ENCODE measurements at regions not wholly inside any gene's neighbourhood (a gene's known extent, or its start where the extent isn't known, plus 50 kb on each side); places are given as distances from the start of the nearest gene placed in this dataset.
"Not testable (repeated sequence)": the region's sequence is repeated elsewhere in the genome, so short reads cannot be mapped to it uniquely, and the experiment has no call there.

DNA sequence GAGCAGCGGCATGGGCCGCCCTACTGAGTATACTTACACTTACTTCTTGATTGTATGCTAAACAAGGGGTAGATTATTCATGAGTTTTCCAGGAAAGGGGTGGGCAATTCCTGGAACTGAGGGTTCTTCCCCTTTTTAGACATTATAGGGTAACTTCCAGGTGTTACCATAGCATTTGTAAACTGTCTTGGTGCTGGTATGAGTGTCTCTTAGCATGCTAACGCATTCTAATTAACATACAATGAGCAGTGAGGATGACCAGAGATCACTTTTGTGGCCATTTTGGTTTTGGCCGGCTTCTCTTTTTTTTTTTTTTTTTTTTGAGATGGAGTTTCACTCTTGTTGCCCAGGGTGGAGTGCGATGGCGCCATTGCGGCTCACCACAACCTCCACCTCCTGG, 491.8 kb upstream of the AUTS2 start:
- H3K27ac ChIP-seq (ENCODE audit: insufficient read depth, low read length); intact Hi-C loops (cut with micrococcal nuclease); POLR2A ChIA-PET (ENCODE audit: unreplicated experiment); H3K4ac ChIP-seq (ENCODE audit: low read depth, low read length); BruUV-seq (replicated peaks); H2BK120ac ChIP-seq (ENCODE audit: low read depth, low read length); H4K20me1 ChIP-seq (ENCODE audit: insufficient read depth, low read length); in situ Hi-C loops (cut with MboI; ENCODE audit: low sequenced_read_pairs); H2BK15ac ChIP-seq (ENCODE audit: low read depth, low read length); H4K91ac ChIP-seq (ENCODE audit: insufficient read depth, low read depth, low read length); H4K8ac ChIP-seq (ENCODE audit: low read depth in 2 of 2, low read length in 2 of 2); H3K9ac ChIP-seq (ENCODE audit: low read depth, low read length); H2AK9ac ChIP-seq (replicated peaks; ENCODE audit: low read depth, low read length, poor library complexity); H4K5ac ChIP-seq (ENCODE audit: low read depth, low read length); H2BK5ac ChIP-seq (ENCODE audit: low read depth, low read length, poor library complexity, severe bottlenecking); H3K23ac ChIP-seq (ENCODE audit: low read depth, low read length); H3K18ac ChIP-seq (ENCODE audit: low read depth, low read length); H2AK5ac ChIP-seq (ENCODE audit: low read depth, low read length); H3K9me1 ChIP-seq (ENCODE audit: insufficient read depth, low read length); dilution Hi-C loops (cut with HindIII; ENCODE audit: low sequenced_read_pairs, unreplicated experiment); H3K4me1 ChIP-seq (ENCODE audit: control insufficient read depth, insufficient read depth, low read length); H3K56ac ChIP-seq (ENCODE audit: extremely low read depth, insufficient read depth, low read length); H3K4me3 ChIP-seq (ENCODE audit: insufficient read depth, low read depth, low read length); CTCF ChIA-PET; H3K79me1 ChIP-seq (ENCODE audit: low read depth in 1 of 2, low read length in 2 of 2); H2BK20ac ChIP-seq (ENCODE audit: low read depth, low read length); H3K4me2 ChIP-seq (ENCODE audit: low read depth, low read length); ATAC-seq (ENCODE audit: low read depth); H2AFZ ChIP-seq (replicated peaks; ENCODE audit: low read length, poor library complexity); H3K36me3 ChIP-seq (ENCODE audit: control insufficient read depth, insufficient read depth, low read length); DNase-seq; H3K27me3 ChIP-seq (ENCODE audit: control insufficient read depth, insufficient read depth, low read length); H3K14ac ChIP-seq (replicated peaks; ENCODE audit: low read depth, low read length): not testable (repeated sequence)
- WGBS, 2 experiments (ENCODE audit: extremely low coverage in 2 of 2, insufficient read length in 1 of 2) = no CpG with 5 or more reads among the region's 7 CpGs
- peaks cover 18% of the 10 kb centered on the region for H3K9me3 ChIP-seq (ENCODE audit: control insufficient read depth, insufficient read depth, low read length)

DNA sequence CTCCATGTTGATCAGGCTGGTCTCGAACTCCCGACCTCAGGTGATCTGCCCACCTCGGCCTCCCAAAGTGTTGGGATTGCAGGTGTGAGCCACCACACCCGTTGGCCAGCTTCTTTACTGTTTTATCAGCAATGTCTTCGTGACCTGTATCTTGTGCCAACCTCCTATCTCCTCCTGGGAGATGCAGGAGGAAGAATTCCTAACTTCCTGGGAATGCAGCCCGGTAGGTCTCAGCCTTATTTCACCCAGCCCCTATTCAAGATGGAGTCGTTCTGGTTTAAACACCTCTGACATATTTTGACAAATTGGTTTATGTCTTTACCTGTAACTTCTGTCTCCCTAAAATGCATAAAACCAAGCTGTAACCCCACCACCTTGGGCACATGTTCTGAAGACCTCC, 491.3 kb upstream of the AUTS2 start:
- H3K9ac ChIP-seq (ENCODE audit: low read depth, low read length); H4K20me1 ChIP-seq (ENCODE audit: insufficient read depth, low read length); ATAC-seq (ENCODE audit: low read depth); H3K4me2 ChIP-seq (ENCODE audit: low read depth, low read length); H3K27ac ChIP-seq (ENCODE audit: insufficient read depth, low read length); H2BK5ac ChIP-seq (ENCODE audit: low read depth, low read length, poor library complexity, severe bottlenecking); H2AFZ ChIP-seq (replicated peaks; ENCODE audit: low read length, poor library complexity); H3K9me1 ChIP-seq (ENCODE audit: insufficient read depth, low read length); H3K4me1 ChIP-seq (ENCODE audit: control insufficient read depth, insufficient read depth, low read length); H3K79me1 ChIP-seq (ENCODE audit: low read depth in 1 of 2, low read length in 2 of 2); CTCF ChIA-PET; H3K14ac ChIP-seq (replicated peaks; ENCODE audit: low read depth, low read length); dilution Hi-C loops (cut with HindIII; ENCODE audit: low sequenced_read_pairs, unreplicated experiment); H3K23ac ChIP-seq (ENCODE audit: low read depth, low read length); H2AK5ac ChIP-seq (ENCODE audit: low read depth, low read length); H4K91ac ChIP-seq (ENCODE audit: insufficient read depth, low read depth, low read length); H3K27me3 ChIP-seq (ENCODE audit: control insufficient read depth, insufficient read depth, low read length); H3K4me3 ChIP-seq (ENCODE audit: insufficient read depth, low read depth, low read length); H3K4ac ChIP-seq (ENCODE audit: low read depth, low read length); H2AK9ac ChIP-seq (replicated peaks; ENCODE audit: low read depth, low read length, poor library complexity); H3K36me3 ChIP-seq (ENCODE audit: control insufficient read depth, insufficient read depth, low read length); H4K5ac ChIP-seq (ENCODE audit: low read depth, low read length); POLR2A ChIA-PET (ENCODE audit: unreplicated experiment); BruUV-seq (replicated peaks); H2BK20ac ChIP-seq (ENCODE audit: low read depth, low read length); H2BK120ac ChIP-seq (ENCODE audit: low read depth, low read length); intact Hi-C loops (cut with micrococcal nuclease); H3K18ac ChIP-seq (ENCODE audit: low read depth, low read length); H2BK15ac ChIP-seq (ENCODE audit: low read depth, low read length); DNase-seq; H3K56ac ChIP-seq (ENCODE audit: extremely low read depth, insufficient read depth, low read length); H4K8ac ChIP-seq (ENCODE audit: low read depth in 2 of 2, low read length in 2 of 2); in situ Hi-C loops (cut with MboI; ENCODE audit: low sequenced_read_pairs): not testable (repeated sequence)
- H3K9me3 ChIP-seq (ENCODE audit: control insufficient read depth, insufficient read depth, low read length) = peaks cover 21% of the 10 kb centered on the region
- WGBS, 2 experiments (ENCODE audit: extremely low coverage in 2 of 2, insufficient read length in 1 of 2) = no CpG with 5 or more reads among the region's 7 CpGs

Data from IMR-90 (cell line).